ENCODE measurements at regions not wholly inside any gene's neighbourhood (a gene's known extent, or its start where the extent isn't known, plus 50 kb on each side); places are given as distances from the start of the nearest gene placed in this dataset.

- TF ChIP-seq CTCF (conservative IDR thresholded peaks at IDR 0.05): no peak
- Mint-ChIP-seq H3K4me1 (peaks cover 6% of the 10 kb centered on the region), H3K9me3 (peaks cover 11% of the 10 kb centered on the region), H3K4me3 (no peak overlapping the region), H3K36me3 (ENCODE audit: low read depth) (peaks cover 3% of the 10 kb centered on the region), H3K27ac (no peak overlapping the region), H3K27me3 (ENCODE audit: insufficient read depth) (no peaks in the 10 kb centered on the region)
- Histone ChIP-seq H3K9me3 (ENCODE audit: control insufficient read depth, low read length) (peaks cover 20% of the 10 kb centered on the region), H3K4me3 (ENCODE audit: low read length) (no peak overlapping the region), H3K27ac (ENCODE audit: low read depth, low read length) (no peak overlapping the region), H3K27me3 (ENCODE audit: control insufficient read depth, insufficient read depth, low read length, poor library complexity, severe bottlenecking) (no peaks in the 10 kb centered on the region), H3K9ac (ENCODE audit: extremely low read depth, low read length, poor library complexity, severe bottlenecking) (no peak overlapping the region), H3K4me1 (ENCODE audit: control insufficient read depth, insufficient read depth, low read length) (no peaks in the 10 kb centered on the region), H3K36me3 (ENCODE audit: control insufficient read depth, insufficient read depth, low read length) (peaks cover 3% of the 10 kb centered on the region)
- DNase-seq: no peak
- 89 to 100% methylated on average over 1 to 5 of the region's 5 CpGs for WGBS, 2 experiments (ENCODE audit: insufficient coverage in 1 of 2, insufficient read length in 1 of 2)
Observed at GRCh38 chr2:188132385-188132784, 159.3 kb upstream of the GULP1 start.

- no peak overlapping the region for H3K27ac Mint-ChIP-seq
- H3K4me3 Mint-ChIP-seq: no peak overlapping the region
- Histone ChIP-seq H3K27me3 (ENCODE audit: control insufficient read depth, insufficient read depth, low read length, poor library complexity, severe bottlenecking) (no peaks in the 10 kb centered on the region), H3K4me3 (ENCODE audit: low read length) (no peak overlapping the region), H3K9ac (ENCODE audit: extremely low read depth, low read length, poor library complexity, severe bottlenecking) (no peak overlapping the region), H3K36me3 (ENCODE audit: control insufficient read depth, insufficient read depth, low read length) (peaks cover 3% of the 10 kb centered on the region), H3K27ac (ENCODE audit: low read depth, low read length) (no peak overlapping the region), H3K4me1 (ENCODE audit: control insufficient read depth, insufficient read depth, low read length) (no peaks in the 10 kb centered on the region), H3K9me3 (ENCODE audit: control insufficient read depth, low read length) (peaks cover 21% of the 10 kb centered on the region)
- no peak for TF ChIP-seq CTCF (conservative IDR thresholded peaks at IDR 0.05)
- H3K4me1 Mint-ChIP-seq: peaks cover 6% of the 10 kb centered on the region
- peaks cover 3% of the 10 kb centered on the region for H3K36me3 Mint-ChIP-seq (ENCODE audit: low read depth)
- no peak for DNase-seq
- H3K9me3 Mint-ChIP-seq: peaks cover 11% of the 10 kb centered on the region
- 94% methylated on average over 1 of the region's 1 CpG; no CpG with 5 or more reads in 1 of the 2 experiments for WGBS, 2 experiments (ENCODE audit: insufficient coverage in 1 of 2, insufficient read length in 1 of 2)
- H3K27me3 Mint-ChIP-seq (ENCODE audit: insufficient read depth): no peaks in the 10 kb centered on the region
Observed at GRCh38 chr2:188134241-188134640, 157.4 kb upstream of the GULP1 start.

GRCh38 chr2:188138313-188138712, 153.4 kb upstream of the GULP1 start:
- no peak for DNase-seq
- peaks cover 3% of the 10 kb centered on the region for H3K36me3 Mint-ChIP-seq (ENCODE audit: low read depth)
- H3K9me3 Mint-ChIP-seq: peaks cover 7% of the 10 kb centered on the region
- H3K4me3 Mint-ChIP-seq: no peak overlapping the region
- no peak overlapping the region for H3K4me3 ChIP-seq (ENCODE audit: low read length)
- peaks cover 3% of the 10 kb centered on the region for H3K36me3 ChIP-seq (ENCODE audit: control insufficient read depth, insufficient read depth, low read length)
- H3K27ac Mint-ChIP-seq: no peak overlapping the region
- H3K27me3 Mint-ChIP-seq (ENCODE audit: insufficient read depth): no peaks in the 10 kb centered on the region
- H3K4me1 ChIP-seq (ENCODE audit: control insufficient read depth, insufficient read depth, low read length): peaks cover 4% of the 10 kb centered on the region
- H3K9ac ChIP-seq (ENCODE audit: extremely low read depth, low read length, poor library complexity, severe bottlenecking): no peak overlapping the region
- no peak overlapping the region for H3K27ac ChIP-seq (ENCODE audit: low read depth, low read length)
- H3K9me3 ChIP-seq (ENCODE audit: control insufficient read depth, low read length): peaks cover 16% of the 10 kb centered on the region
- H3K27me3 ChIP-seq (ENCODE audit: control insufficient read depth, insufficient read depth, low read length, poor library complexity, severe bottlenecking): no peaks in the 10 kb centered on the region
- H3K4me1 Mint-ChIP-seq: peaks cover 6% of the 10 kb centered on the region
- TF ChIP-seq CTCF (conservative IDR thresholded peaks at IDR 0.05): no peak

Measured in endodermal cell (in vitro differentiated cells).